Epithelial cell of proximal tubule (primary cell): ENCODE measurements at regions not wholly inside any gene's neighbourhood (a gene's known extent, or its start where the extent isn't known, plus 50 kb on each side); places are given as distances from the start of the nearest gene placed in this dataset.

ENCODE experiments used
- DNase-seq: peaks from one replicate; pipeline ENCODE4 v3.0.0-alpha.2; 2011; ENCODE audit warnings: low read depth
- H3K4me3 ChIP-seq: 2 replicates; pipeline ENCODE4 v1.5.1; 2011; ENCODE audit warnings: low read depth, mild to moderate bottlenecking, low read length
- TF ChIP-seq, protein P1 (sequence below): conservative IDR thresholded peaks from 2 replicates; pipeline ENCODE4 v1.5.1; 2012; ENCODE audit warnings: low read depth, mild to moderate bottlenecking, low read length

DNA sequence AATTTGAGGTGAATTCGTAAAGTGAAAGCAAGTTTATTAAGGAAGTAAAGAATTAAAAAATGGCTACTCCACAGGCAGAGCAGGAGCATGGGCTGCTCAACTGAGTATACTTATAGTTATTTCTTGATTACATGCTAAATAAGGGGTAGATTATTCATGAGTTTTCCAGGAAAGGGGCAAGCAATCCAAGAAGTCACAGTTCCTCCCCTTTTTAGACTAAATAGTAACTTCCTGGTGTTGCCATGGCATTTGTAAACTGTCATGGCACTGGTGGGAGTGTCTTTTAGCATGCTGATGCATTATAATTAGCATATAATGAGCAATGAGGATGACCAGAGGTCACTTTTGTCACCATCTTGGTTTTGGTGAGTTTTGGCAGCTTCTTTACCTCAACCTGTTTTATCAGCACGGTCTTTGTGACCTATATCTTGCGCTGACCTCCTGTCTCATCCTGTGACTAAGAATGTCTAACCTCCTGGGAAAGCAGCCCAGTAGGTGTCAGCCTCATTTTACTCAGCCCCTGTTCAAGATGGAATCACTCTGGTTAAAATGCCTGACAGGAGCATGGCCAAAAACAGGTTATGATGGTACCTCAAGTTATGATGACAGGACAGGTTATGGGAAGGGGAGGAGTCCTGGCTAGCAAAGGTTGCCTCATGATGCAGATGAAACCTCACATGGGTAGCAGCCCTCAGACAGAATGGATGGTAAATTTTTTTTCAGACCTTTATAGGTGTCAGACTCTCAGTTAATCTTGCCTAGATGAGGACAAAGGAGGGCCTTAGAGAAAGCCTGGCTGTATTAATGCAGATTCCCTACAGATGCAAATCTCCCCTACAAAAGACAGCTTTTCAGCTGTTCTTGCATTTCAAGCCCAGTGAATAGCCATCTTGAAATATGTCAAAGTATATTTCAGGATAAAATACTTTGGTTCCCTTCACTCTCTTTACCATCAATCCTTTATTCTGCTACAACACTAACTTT lies 49.7 kb downstream of the SIPA1L2 start:
- TF ChIP-seq, protein P1, sequence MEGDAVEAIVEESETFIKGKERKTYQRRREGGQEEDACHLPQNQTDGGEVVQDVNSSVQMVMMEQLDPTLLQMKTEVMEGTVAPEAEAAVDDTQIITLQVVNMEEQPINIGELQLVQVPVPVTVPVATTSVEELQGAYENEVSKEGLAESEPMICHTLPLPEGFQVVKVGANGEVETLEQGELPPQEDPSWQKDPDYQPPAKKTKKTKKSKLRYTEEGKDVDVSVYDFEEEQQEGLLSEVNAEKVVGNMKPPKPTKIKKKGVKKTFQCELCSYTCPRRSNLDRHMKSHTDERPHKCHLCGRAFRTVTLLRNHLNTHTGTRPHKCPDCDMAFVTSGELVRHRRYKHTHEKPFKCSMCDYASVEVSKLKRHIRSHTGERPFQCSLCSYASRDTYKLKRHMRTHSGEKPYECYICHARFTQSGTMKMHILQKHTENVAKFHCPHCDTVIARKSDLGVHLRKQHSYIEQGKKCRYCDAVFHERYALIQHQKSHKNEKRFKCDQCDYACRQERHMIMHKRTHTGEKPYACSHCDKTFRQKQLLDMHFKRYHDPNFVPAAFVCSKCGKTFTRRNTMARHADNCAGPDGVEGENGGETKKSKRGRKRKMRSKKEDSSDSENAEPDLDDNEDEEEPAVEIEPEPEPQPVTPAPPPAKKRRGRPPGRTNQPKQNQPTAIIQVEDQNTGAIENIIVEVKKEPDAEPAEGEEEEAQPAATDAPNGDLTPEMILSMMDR: no peak
- DNase-seq: no peak
- no peak overlapping the region for H3K4me3 ChIP-seq

DNA sequence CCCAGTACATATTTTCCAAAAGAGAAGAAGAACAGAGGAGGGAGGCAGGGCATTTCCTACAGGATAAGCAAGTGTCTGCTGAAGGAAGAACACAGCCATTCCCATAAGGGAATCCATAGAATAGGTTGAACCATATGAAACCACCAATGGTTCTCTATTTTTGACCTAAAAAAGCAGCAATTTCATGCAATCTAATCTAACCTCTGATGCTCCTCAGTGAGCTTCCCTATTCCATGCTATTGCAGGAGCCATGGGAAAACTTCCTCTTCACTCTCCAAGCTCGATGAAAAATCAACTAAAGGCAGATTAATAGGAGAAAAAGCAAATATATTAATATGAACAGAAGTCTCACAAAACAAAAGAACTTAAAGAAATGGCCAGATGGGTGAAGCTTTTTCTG lies 50.5 kb downstream of the SIPA1L2 start:
- DNase-seq: no peak
- TF ChIP-seq, protein P1: no peak
- no peak overlapping the region for H3K4me3 ChIP-seq

GRCh38 chr1:232578651-232579195 lies 51.2 kb downstream of the SIPA1L2 start:
- DNase-seq: peak; percentile 43
- H3K4me3 ChIP-seq: no peak overlapping the region
- TF ChIP-seq, protein P1: no peak

DNA sequence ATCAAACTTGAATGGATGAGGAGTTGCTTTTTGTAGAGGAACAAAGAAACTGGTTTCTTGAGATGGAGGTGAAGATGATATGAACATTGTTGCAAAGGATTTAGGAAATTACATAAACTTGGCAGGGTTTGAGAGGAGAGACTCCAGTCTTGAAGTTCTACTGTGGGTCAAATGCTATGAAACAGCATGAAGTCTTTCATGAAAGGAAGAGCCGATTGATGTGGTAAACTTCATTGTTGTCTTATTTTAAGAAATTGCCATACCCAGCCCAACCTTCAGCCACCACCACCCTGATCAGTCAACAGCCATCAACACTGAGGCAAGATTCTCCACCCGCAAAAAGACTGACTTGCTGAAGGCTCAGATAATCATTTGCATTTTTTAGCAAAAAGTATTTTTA lies 52.2 kb downstream of the SIPA1L2 start:
- no peak for DNase-seq
- H3K4me3 ChIP-seq: no peak overlapping the region
- TF ChIP-seq, protein P1: no peak

DNA sequence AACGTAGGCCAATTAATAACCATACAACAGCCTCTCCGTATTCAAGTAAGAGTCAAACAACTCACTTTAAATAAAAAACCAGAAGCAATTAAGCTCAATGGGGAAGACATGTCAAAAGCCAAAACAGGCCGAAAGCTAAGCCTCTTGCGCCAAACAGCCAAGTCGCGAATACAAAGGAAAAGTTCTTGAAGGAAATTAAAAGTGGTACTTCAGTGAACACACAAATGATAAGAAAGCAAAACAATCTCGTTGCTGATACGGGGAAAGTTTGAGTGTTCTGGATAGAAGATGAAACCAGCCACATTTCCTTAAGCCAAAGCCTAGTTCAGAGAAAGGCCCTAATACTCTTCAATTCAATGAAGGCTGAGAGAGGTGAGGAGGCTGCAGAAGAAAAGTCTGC lies 53.4 kb downstream of the SIPA1L2 start:
- DNase-seq: no peak
- TF ChIP-seq, protein P1: no peak
- no peak overlapping the region for H3K4me3 ChIP-seq

DNA sequence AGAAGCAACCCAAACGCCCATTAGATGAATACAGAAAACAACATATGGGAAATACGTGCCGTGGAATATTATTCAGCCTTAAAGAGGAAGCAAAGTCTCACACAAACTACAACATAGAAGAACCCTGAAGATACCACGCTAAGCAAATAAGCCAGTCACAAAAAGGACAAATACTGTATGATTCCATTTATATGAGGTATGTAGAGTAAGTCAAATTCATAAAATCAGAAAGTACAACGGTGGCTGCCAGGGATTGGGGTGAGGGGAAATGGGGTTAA lies 54.2 kb downstream of the SIPA1L2 start:
- TF ChIP-seq, protein P1: no peak
- H3K4me3 ChIP-seq: no peak overlapping the region
- DNase-seq: no peak
